Panc1 (cell line): ENCODE measurements at regions not wholly inside any gene's neighbourhood (a gene's known extent, or its start where the extent isn't known, plus 50 kb on each side); places are given as distances from the start of the nearest gene placed in this dataset.
A peak's percentile ranks its signal among the peaks of the same experiment; 100 is the strongest.

Experiments used
- ATAC-seq: fragments of 200-7000 bp; cut with Tn5 transposase; 2 replicates; pipeline ENCODE4 v1.9.1; 2020; ENCODE audit warnings: mild to moderate bottlenecking, moderate library complexity
- BruUV-seq: library from RNA; stranded (reverse); fragments of 400-500 nt; replicated peaks from 2 replicates; lab custom pipeline; 2021; lab: Mats Ljungman, UMichigan
- CTCF ChIA-PET: fragments of 300-600 bp; sonication (Branson Sonifier 250); formaldehyde crosslinking; loops from one replicate; lab custom pipeline; 2022; ENCODE audit warnings: antibody characterized with exemption; lab: Charles Lee
- POLR2A ChIA-PET: fragments of 300-600 bp; sonication (Branson Sonifier 250); formaldehyde crosslinking; loops from one replicate; lab custom pipeline; 2022; ENCODE audit warnings: antibody characterized with exemption; lab: Charles Lee
- DNase-seq: peaks from one replicate; pipeline ENCODE4 v3.0.0-alpha.2; 2010; ENCODE audit warnings: low read depth, low spot score
- H3K27ac ChIP-seq: 2 replicates; pipeline ENCODE4 v1.5.1; 2011; ENCODE audit warnings: mild to moderate bottlenecking, low read length, inconsistent platforms
- H3K27me3 ChIP-seq: fragments of 200-500 bp; sonication (Bioruptor generic); 2 replicates; pipeline ENCODE4 v1.6.0; 2014; ENCODE audit warnings: low read length, inconsistent platforms; ENCODE audit not compliant: control insufficient read depth, insufficient read depth
- H3K36me3 ChIP-seq: fragments of 200-500 bp; sonication (Bioruptor generic); 2 replicates; pipeline ENCODE4 v1.5.1; 2014; ENCODE audit warnings: inconsistent platforms, mild to moderate bottlenecking, low read length, moderate library complexity; ENCODE audit not compliant: control insufficient read depth, insufficient read depth
- H3K4me1 ChIP-seq: 2 replicates; pipeline ENCODE4 v1.5.1; 2011; ENCODE audit warnings: inconsistent platforms, mild to moderate bottlenecking, low read length, moderate library complexity; ENCODE audit not compliant: control insufficient read depth, insufficient read depth
- H3K4me3 ChIP-seq, 2 experiments: 2 replicates each; pipeline ENCODE4 v1.5.1; 2011 to 2012; ENCODE audit warnings: low read depth in 2 of 2, low read length in 2 of 2, mild to moderate bottlenecking in 2 of 2, inconsistent platforms in 1 of 2, moderate library complexity in 1 of 2
- H3K9me3 ChIP-seq: fragments of 200-500 bp; sonication (Bioruptor generic); 2 replicates; pipeline ENCODE4 v1.5.1; 2014; ENCODE audit warnings: low read depth, mild to moderate bottlenecking, inconsistent platforms, low read length, moderate library complexity; ENCODE audit not compliant: control insufficient read depth, insufficient read depth
- CTCF ChIP-seq: fragments of 450-650 bp; IDR thresholded peaks from 2 replicates; pipeline ENCODE4 v1.5.1; 2017; ENCODE audit warnings: mild to moderate bottlenecking
- POLR2AphosphoS5 ChIP-seq: IDR thresholded peaks from 2 replicates; pipeline ENCODE4 v1.6.1; 2012; ENCODE audit warnings: mild to moderate bottlenecking, low read depth, low read length, moderate library complexity
- REST ChIP-seq, 2 experiments: IDR thresholded peaks; 2 replicates each; pipeline ENCODE4 v1.6.1; 2011 to 2012; ENCODE audit warnings: low read depth in 2 of 2, control low read depth in 1 of 2, low read length in 1 of 2, mild to moderate bottlenecking in 1 of 2, moderate library complexity in 1 of 2; ENCODE audit not compliant: insufficient read depth in 1 of 2
- SIN3A ChIP-seq: IDR thresholded peaks from 2 replicates; pipeline ENCODE4 v1.6.1; 2012; ENCODE audit warnings: low read depth, mild to moderate bottlenecking, low read length, moderate library complexity, borderline replicate concordance; ENCODE audit not compliant: insufficient read depth
- TCF7L2 ChIP-seq: IDR thresholded peaks from 2 replicates; pipeline ENCODE4 v1.6.1; 2011; ENCODE audit warnings: mild to moderate bottlenecking, low read depth, low read length, inconsistent platforms
- in situ Hi-C: cut with HindIII; loops from 2 replicates; pipeline ENCODE4 v1.10.0; 2016; ENCODE audit warnings: low sequenced_read_pairs, low pct_unique_long_range_greater_than_20kb
- intact Hi-C: fragments of 100-400 bp; cut with micrococcal nuclease; formaldehyde crosslinking; loops from one replicate; pipeline ENCODE4 v1.10.0; 2022; ENCODE audit not compliant: unreplicated experiment

DNA sequence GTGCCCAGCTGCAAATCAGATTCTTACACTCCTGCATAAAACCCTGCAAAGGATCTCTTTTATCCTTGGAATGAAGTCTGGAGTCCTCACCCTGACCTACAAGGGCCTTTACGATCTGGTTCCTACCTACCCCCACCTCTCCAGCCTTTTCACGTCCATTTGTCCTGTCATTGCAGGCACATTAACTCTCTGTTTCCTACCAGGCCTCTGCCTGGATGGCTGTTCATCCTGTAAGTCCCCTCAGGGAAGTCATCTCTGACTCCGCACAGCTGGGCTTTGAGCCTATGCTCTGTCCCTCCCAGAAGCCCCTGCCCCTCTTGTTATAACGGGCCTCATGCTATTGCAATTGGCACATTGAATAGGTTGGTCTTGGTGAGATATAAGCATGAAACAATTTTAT, 96.8 kb upstream of the USP24 start:
- CTCF ChIA-PET: no interaction called here
- TF ChIP-seq TCF7L2: no peak
- TF ChIP-seq REST (IDR thresholded peaks at IDR 0.05; ENCODE audit: insufficient read depth in 1 of 2, low read depth in 2 of 2, low read length in 1 of 2): no peak
- no peak for TF ChIP-seq SIN3A
- TF ChIP-seq POLR2AphosphoS5: no peak
- no peak for TF ChIP-seq CTCF
- ATAC-seq: no peak
- no peaks in the 10 kb centered on the region for H3K36me3 ChIP-seq
- no peak for DNase-seq
- no peak overlapping the region for H3K4me3 ChIP-seq
- in situ Hi-C loops: no loop called here
- no peaks in the 10 kb centered on the region for H3K9me3 ChIP-seq
- intact Hi-C loops: no loop called here
- peaks cover 13% of the 10 kb centered on the region for H3K4me1 ChIP-seq
- no peak overlapping the region for H3K27ac ChIP-seq
- H3K27me3 ChIP-seq: no peaks in the 10 kb centered on the region
- POLR2A ChIA-PET: interaction anchor here (0.7 kb wide), 1 partner anchor 400 kb away, joined by 8 read pairs; no protein-coding TSS in a partner anchor
- BruUV-seq: no TSS peak

- intact Hi-C loops: no loop called here
- TF ChIP-seq CTCF: no peak
- Histone ChIP-seq H3K9me3 (no peaks in the 10 kb centered on the region), H3K27ac (no peak overlapping the region; the same call in 1 of the 2 replicates), H3K4me3 (no peak overlapping the region), H3K4me1 (peaks cover 13% of the 10 kb centered on the region), H3K27me3 (no peaks in the 10 kb centered on the region), H3K36me3 (no peaks in the 10 kb centered on the region)
- in situ Hi-C loops: no loop called here
- DNase-seq (no peak), ATAC-seq (peak; percentile 50; the same call in 1 of the 2 replicates)
- ChIA-PET POLR2A (interaction anchor here (0.6 kb wide), 1 partner anchor 11 kb away, joined by 4 read pairs; no protein-coding TSS in a partner anchor), CTCF (interaction anchor here (0.6 to 0.7 kb wide), 2 partner anchors 148 to 314 kb away, joined by 3 to 6 read pairs; no protein-coding TSS in a partner anchor)
- BruUV-seq: no TSS peak
Observed at GRCh38 chr1:55311057-55311641, 96.0 kb upstream of the USP24 start.
